Pancreas (tissue), 10 donors: ENCODE measurements at regions not wholly inside any gene's neighbourhood (a gene's known extent, or its start where the extent isn't known, plus 50 kb on each side); places are given as distances from the start of the nearest gene placed in this dataset.
A peak's percentile ranks its signal among the peaks of the same experiment; 100 is the strongest.

ENCODE experiments used
- ATAC-seq, 4 donors: fragments of 200-7000 bp; cut with Tn5 transposase; one replicate each; pipeline versions ENCODE4 v1.8.0 to v1.9.1; 2020; ENCODE audit warnings: mild to moderate bottlenecking in 4 of 4, moderate library complexity in 4 of 4
- DNase-seq, 6 donors: peaks; one replicate each; pipeline ENCODE4 v3.0.0-alpha.2; 2020
- FAIRE-seq: peaks from 2 replicates; lab custom pipeline; 2012; peaks lifted over from hg19 to GRCh38; lab: Jason Lieb, UNC
- H3K27ac ChIP-seq, 4 donors: fragments of 200-600 bp; sonication (generic); 1 replicate in 3 of 4; 2 replicates in 1 of 4; pipeline versions ENCODE4 v1.5.0 to v1.8.0; 2020
- H3K27me3 ChIP-seq, 4 donors: fragments of 200-600 bp; one replicate each; pipeline ENCODE4 v1.8.0; 2021
- H3K36me3 ChIP-seq, 3 donors: fragments of 200-600 bp; sonication (generic) in 1 of 3; one replicate each; pipeline versions ENCODE4 v1.5.0 to v1.8.0; 2020 to 2021
- H3K4me1 ChIP-seq, 3 donors: fragments of 200-600 bp; one replicate each; pipeline ENCODE4 v1.8.0; 2021
- H3K4me3 ChIP-seq, 4 donors: fragments of 200-600 bp; sonication (generic) in 2 of 4; one replicate each; pipeline versions ENCODE4 v1.5.0 to v1.8.0; 2020 to 2021
- H3K9me3 ChIP-seq, 4 donors: fragments of 200-600 bp; one replicate each; pipeline ENCODE4 v1.8.0; 2021
- WGBS, 2 donors: extraction: QIAGEN DNeasy Blood & Tissue Kit; methylation state at CpG; one replicate each; pipeline ENCODE4 v1.1.7; 2013; 5-methylcytosine and 5-hydroxymethylcytosine counted together
- intact Hi-C, 3 donors: fragments of 100-400 bp; cut with DNase I; formaldehyde crosslinking; loops; one replicate each; pipeline versions ENCODE4 v1.11.1 to v1.14.2; 2022
- TF ChIP-seq, protein P1 (sequence below), 4 donors: fragments of 200-600 bp; sonication (generic) in 3 of 4; IDR thresholded peaks; one replicate each; pipeline versions ENCODE4 v1.5.0 to v1.8.0; 2021; ENCODE audit warnings: antibody characterized with exemption in 4 of 4
- donor health status: healthy with polysubstance abuse.
- donor health status: DM: no; HTN: no; CAD: no; lungs with moderate emphysema.
- donor health status: DM: no; HTN: no; CAD: no.
- donor health status: control.
- donor health status: control.
- donor health status: Bipolar disorder and iron deficiency.
- donor health status: DM: yes; HTN: yes; CAD: no.
- donor health status: DM: no; HTN: no; CAD: no.
- donor health status: DM: no; HTN: no; CAD: no.
- donor health status: DM: yes; HTN: yes; CAD: no.

GRCh38 chr20:37643400-37643799 is 50.4 kb upstream of the CTNNBL1 start:
- WGBS, 2 donors, result 46 to 50% methylated on average over 3 of the region's 3 CpGs
- no peak overlapping the region for H3K27ac ChIP-seq
- TF ChIP-seq, protein P1, sequence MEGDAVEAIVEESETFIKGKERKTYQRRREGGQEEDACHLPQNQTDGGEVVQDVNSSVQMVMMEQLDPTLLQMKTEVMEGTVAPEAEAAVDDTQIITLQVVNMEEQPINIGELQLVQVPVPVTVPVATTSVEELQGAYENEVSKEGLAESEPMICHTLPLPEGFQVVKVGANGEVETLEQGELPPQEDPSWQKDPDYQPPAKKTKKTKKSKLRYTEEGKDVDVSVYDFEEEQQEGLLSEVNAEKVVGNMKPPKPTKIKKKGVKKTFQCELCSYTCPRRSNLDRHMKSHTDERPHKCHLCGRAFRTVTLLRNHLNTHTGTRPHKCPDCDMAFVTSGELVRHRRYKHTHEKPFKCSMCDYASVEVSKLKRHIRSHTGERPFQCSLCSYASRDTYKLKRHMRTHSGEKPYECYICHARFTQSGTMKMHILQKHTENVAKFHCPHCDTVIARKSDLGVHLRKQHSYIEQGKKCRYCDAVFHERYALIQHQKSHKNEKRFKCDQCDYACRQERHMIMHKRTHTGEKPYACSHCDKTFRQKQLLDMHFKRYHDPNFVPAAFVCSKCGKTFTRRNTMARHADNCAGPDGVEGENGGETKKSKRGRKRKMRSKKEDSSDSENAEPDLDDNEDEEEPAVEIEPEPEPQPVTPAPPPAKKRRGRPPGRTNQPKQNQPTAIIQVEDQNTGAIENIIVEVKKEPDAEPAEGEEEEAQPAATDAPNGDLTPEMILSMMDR (IDR thresholded peaks at IDR 0.05), result no peak
- H3K27me3 ChIP-seq, result peaks cover 0 to 6% (median 0%) of the 10 kb centered on the region in 4 donors
- ATAC-seq (no peak), FAIRE-seq (no peak), DNase-seq (no peak)
- H3K9me3 ChIP-seq, result no peaks in the 10 kb centered on the region
- H3K36me3 ChIP-seq, result no peaks in the 10 kb centered on the region
- H3K4me3 ChIP-seq, result no peak overlapping the region
- no peaks in the 10 kb centered on the region for H3K4me1 ChIP-seq
- intact Hi-C loops, result no loop called here

DNA sequence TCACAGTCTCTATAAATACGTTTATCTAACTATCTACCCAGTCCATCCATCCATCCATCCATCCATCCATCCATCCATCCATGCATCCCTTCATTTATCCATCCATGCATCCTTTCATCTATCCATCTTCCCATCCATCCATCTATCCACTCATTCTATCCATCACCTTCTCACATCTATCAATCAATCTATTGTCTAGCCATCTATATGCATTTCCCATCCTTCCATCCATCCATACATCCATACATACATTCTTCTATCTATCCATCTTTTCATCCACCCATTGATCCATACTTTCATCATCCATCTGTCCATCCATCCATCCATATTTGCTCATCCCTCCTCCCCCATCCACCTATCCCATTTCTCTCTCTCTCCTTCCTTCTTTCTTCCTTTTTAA is 51.6 kb upstream of the CTNNBL1 start:
- H3K27me3 ChIP-seq, result peaks cover 0 to 6% (median 0%) of the 10 kb centered on the region in 4 donors
- intact Hi-C loops, result no loop called here
- TF ChIP-seq, protein P1 (IDR thresholded peaks at IDR 0.05), result no peak
- FAIRE-seq, result no peak
- no peak overlapping the region for H3K27ac ChIP-seq
- no peaks in the 10 kb centered on the region for H3K4me1 ChIP-seq
- ATAC-seq, result no peak
- 46 to 50% methylated on average over 1 of the region's 1 CpG for WGBS, 2 donors
- H3K9me3 ChIP-seq, result no peaks in the 10 kb centered on the region
- H3K4me3 ChIP-seq, result no peak overlapping the region
- H3K36me3 ChIP-seq, result no peaks in the 10 kb centered on the region
- DNase-seq, result no peak

DNA sequence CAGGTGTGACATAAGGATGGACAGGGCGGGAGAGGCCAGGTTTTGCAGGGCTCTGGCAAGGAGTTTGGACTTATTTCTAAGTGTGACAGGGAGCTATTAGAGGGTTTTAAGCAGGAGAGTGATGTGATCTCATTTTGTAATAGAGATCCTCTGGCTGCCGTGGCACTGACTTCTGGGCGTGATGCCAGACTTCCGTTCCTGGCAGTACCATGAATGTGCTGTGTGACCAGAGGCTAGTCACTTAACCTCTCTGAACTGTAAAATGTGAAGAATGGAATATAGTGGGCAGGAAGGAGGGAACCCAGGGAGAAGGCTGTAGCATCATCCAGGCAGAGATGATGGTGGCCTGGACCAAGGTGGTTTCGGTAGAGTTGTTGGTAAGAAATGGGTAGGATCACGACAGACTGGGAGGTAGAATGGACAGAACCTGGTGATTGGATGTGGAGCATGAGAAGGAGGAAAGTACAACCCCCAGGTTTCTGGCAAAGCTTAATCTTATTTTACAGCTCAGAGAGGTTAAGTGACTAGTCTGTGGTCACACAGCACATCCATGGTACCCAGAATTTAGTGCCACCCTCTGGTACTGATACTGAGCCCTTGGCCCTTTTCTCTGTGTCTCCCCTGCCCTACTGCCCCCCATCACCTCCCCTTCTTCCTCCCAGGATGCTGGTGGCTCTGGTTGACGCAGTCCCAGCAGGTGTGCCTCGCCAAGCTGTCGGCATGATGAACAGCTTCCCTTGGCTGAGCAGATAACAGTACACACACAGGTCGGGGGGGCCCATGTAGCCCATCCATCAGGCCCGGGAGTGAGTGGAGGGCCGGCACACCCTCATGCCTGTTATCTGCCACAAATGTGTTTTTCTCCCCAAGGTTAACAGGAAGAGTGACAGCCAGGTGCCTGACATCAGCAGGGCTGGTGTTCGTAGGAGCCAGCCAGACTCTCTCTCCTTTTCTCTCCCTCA is 52.9 kb upstream of the CTNNBL1 start:
- TF ChIP-seq, protein P1 (IDR thresholded peaks at IDR 0.05), result no peak
- H3K27ac ChIP-seq, result no peak overlapping the region

DNA sequence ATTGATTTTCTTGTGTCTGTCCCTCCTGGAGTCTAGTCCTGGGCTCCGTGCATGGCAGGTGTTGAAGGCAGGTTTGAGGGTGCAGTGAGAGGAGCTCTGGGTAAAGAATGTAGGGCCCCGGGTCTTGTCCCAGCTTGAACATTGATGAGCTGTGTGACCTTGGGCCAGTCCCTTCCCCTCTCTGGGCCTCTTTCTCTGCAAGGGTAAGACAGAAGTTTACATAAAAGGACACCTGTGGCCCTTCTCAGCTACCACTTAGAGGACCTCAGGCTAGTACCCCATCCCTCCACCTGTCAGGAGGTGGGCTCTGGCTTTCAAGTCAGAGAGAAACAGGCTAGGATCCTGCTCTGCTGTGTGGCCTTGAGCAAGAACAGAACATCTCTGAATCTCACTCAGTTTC is 55.3 kb upstream of the CTNNBL1 start:
- ATAC-seq (no peak), FAIRE-seq (no peak), DNase-seq (no peak)
- H3K4me1 ChIP-seq, result no peaks in the 10 kb centered on the region
- intact Hi-C loops, result no loop called here
- no peak overlapping the region for H3K4me3 ChIP-seq
- 50 to 57% methylated on average over 2 of the region's 2 CpGs for WGBS, 2 donors
- no peaks in the 10 kb centered on the region for H3K9me3 ChIP-seq
- H3K27me3 ChIP-seq, result peaks cover 0 to 3% (median 0%) of the 10 kb centered on the region in 4 donors
- TF ChIP-seq, protein P1 (IDR thresholded peaks at IDR 0.05), result no peak
- H3K36me3 ChIP-seq, result no peaks in the 10 kb centered on the region
- H3K27ac ChIP-seq, result no peak overlapping the region

More for the DNA sequence above, 52.9 kb upstream of the CTNNBL1 start:
- Histone ChIP-seq H3K9me3 (no peaks in the 10 kb centered on the region), H3K4me3 (no peak overlapping the region), H3K36me3 (no peaks in the 10 kb centered on the region), H3K4me1 (no peaks in the 10 kb centered on the region), H3K27me3 (peaks cover 0 to 6% (median 0%) of the 10 kb centered on the region in 4 donors)
- 24 to 27% methylated on average over 13 of the region's 13 CpGs for WGBS, 2 donors
- FAIRE-seq (no peak), DNase-seq (peak in 1 of 6 donors; percentile 30), ATAC-seq (no peak)
- intact Hi-C loops, result no loop called here

DNA sequence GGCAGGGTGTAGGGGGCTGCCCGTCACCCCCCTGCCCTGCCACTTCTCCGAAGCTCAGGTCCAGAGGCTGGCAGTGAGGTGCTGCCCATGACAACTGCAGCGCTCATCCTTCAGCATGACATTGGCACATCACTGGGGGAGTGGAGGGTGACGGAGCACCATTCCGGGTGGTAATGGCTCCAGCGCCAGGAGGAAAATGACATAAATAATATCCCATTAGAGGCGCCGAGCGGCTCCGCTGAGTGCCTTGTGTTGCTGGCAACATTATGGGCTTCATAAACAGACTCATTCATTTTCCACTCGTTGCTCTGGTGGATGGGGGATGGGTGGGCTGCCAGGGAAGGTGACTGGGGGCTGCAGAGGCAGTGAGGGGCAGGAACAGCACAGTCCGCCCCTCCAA is 56.9 kb upstream of the CTNNBL1 start:
- Histone ChIP-seq H3K4me3 (no peak overlapping the region), H3K36me3 (no peaks in the 10 kb centered on the region), H3K4me1 (no peaks in the 10 kb centered on the region), H3K9me3 (no peaks in the 10 kb centered on the region), H3K27me3 (peaks cover 0 to 3% (median 0%) of the 10 kb centered on the region in 4 donors), H3K27ac (no peak overlapping the region)
- DNase-seq (no peak), FAIRE-seq (no peak), ATAC-seq (no peak)
- TF ChIP-seq, protein P1 (IDR thresholded peaks at IDR 0.05), result no peak
- 65 to 79% methylated on average over 12 of the region's 12 CpGs for WGBS, 2 donors
- intact Hi-C loops, result no loop called here
